ENCODE measurements at regions not wholly inside any gene's neighbourhood (a gene's known extent, or its start where the extent isn't known, plus 50 kb on each side); places are given as distances from the start of the nearest gene placed in this dataset.
"Not testable (repeated sequence)": the region's sequence is repeated elsewhere in the genome, so short reads cannot be mapped to it uniquely, and the experiment has no call there.

GRCh38 chr12:83313322-83313721 is 626.6 kb downstream of the TMTC2 start:
- DNase-seq: no peak

- DNase-seq: no peak
Measured at GRCh38 chr12:83276904-83277303, 590.2 kb downstream of the TMTC2 start.

GRCh38 chr12:83271201-83271600 is 584.5 kb downstream of the TMTC2 start:
- no peak for DNase-seq

- DNase-seq: no peak
Measured at GRCh38 chr12:83265808-83266207, 579.1 kb downstream of the TMTC2 start.

- no peak for DNase-seq
Measured at GRCh38 chr12:83261998-83262397, 575.3 kb downstream of the TMTC2 start.

GRCh38 chr12:83260126-83260525 is 573.4 kb downstream of the TMTC2 start:
- not testable (repeated sequence) for DNase-seq

- DNase-seq: no peak
Measured at GRCh38 chr12:83257726-83258125, 571.0 kb downstream of the TMTC2 start.

GRCh38 chr12:83256562-83256961 is 569.9 kb downstream of the TMTC2 start:
- DNase-seq: no peak

- DNase-seq: no peak
Measured at GRCh38 chr12:83250866-83251265, 564.2 kb downstream of the TMTC2 start.

- no peak for DNase-seq
Measured at GRCh38 chr12:83245156-83245555, 558.5 kb downstream of the TMTC2 start.

- no peak for DNase-seq
Measured at GRCh38 chr12:83244001-83244400, 557.3 kb downstream of the TMTC2 start.

GRCh38 chr12:83233987-83234386 is 547.3 kb downstream of the TMTC2 start:
- DNase-seq: not testable (repeated sequence)

GRCh38 chr12:83226960-83227359 is 540.3 kb downstream of the TMTC2 start:
- not testable (repeated sequence) for DNase-seq

GRCh38 chr12:83225806-83226205 is 539.1 kb downstream of the TMTC2 start:
- no peak for DNase-seq

GRCh38 chr12:83224012-83224411 is 537.3 kb downstream of the TMTC2 start:
- no peak for DNase-seq

GRCh38 chr12:83220774-83221173 is 534.1 kb downstream of the TMTC2 start:
- DNase-seq: no peak

GRCh38 chr12:83216230-83216629 is 529.5 kb downstream of the TMTC2 start:
- no peak for DNase-seq

GRCh38 chr12:83214185-83214584 is 527.5 kb downstream of the TMTC2 start:
- no peak for DNase-seq

GRCh38 chr12:83210933-83211332 is 524.2 kb downstream of the TMTC2 start:
- no peak for DNase-seq

GRCh38 chr12:83199069-83199468 is 512.4 kb downstream of the TMTC2 start:
- no peak for DNase-seq

- DNase-seq: no peak
Measured at GRCh38 chr12:83198291-83199015, 511.7 kb downstream of the TMTC2 start.

GRCh38 chr12:83197483-83197914 is 510.8 kb downstream of the TMTC2 start:
- DNase-seq: no peak

GRCh38 chr12:83196694-83197350 is 510.1 kb downstream of the TMTC2 start:
- no peak for DNase-seq

GRCh38 chr12:83190631-83191390 is 504.1 kb downstream of the TMTC2 start:
- no peak for DNase-seq
